ENCODE measurements at regions not wholly inside any gene's neighbourhood (a gene's known extent, or its start where the extent isn't known, plus 50 kb on each side); places are given as distances from the start of the nearest gene placed in this dataset.

DNA sequence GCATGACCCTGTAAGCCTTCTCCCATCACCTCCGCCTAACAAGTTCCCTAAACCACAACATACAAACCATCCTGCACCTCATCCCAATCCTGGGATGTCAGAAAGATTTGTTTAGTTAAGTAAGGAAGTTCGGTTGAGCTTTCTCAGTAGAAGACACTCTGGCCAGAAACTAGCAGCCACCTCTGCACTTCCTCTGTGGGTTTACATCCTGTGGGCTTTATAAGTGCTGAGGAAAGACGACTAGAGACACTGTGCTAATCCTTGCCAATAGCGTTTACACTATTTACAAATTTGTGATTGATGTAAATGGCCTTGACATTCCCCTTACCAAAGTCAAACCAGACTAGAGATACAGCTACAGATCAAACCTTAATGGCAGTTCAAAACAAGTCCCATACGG is 246.0 kb downstream of the KDM5D start:
- H3K4me1 Mint-ChIP-seq (ENCODE audit: unreplicated experiment), result no peaks in the 10 kb centered on the region
- H3K27ac Mint-ChIP-seq (ENCODE audit: unreplicated experiment), result no peak overlapping the region
- TF ChIP-seq, protein P1, sequence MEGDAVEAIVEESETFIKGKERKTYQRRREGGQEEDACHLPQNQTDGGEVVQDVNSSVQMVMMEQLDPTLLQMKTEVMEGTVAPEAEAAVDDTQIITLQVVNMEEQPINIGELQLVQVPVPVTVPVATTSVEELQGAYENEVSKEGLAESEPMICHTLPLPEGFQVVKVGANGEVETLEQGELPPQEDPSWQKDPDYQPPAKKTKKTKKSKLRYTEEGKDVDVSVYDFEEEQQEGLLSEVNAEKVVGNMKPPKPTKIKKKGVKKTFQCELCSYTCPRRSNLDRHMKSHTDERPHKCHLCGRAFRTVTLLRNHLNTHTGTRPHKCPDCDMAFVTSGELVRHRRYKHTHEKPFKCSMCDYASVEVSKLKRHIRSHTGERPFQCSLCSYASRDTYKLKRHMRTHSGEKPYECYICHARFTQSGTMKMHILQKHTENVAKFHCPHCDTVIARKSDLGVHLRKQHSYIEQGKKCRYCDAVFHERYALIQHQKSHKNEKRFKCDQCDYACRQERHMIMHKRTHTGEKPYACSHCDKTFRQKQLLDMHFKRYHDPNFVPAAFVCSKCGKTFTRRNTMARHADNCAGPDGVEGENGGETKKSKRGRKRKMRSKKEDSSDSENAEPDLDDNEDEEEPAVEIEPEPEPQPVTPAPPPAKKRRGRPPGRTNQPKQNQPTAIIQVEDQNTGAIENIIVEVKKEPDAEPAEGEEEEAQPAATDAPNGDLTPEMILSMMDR (IDR thresholded peaks at IDR 0.05; ENCODE audit: unreplicated experiment), result no peak
- no peaks in the 10 kb centered on the region for H3K36me3 Mint-ChIP-seq (ENCODE audit: low read depth, unreplicated experiment)
- DNase-seq (ENCODE audit: low spot score), result no peak
- H3K4me3 Mint-ChIP-seq (ENCODE audit: unreplicated experiment), result no peak overlapping the region
- peaks cover 2% of the 10 kb centered on the region for H3K27me3 Mint-ChIP-seq (ENCODE audit: unreplicated experiment)
- H3K9me3 Mint-ChIP-seq (ENCODE audit: unreplicated experiment), result no peaks in the 10 kb centered on the region

DNA sequence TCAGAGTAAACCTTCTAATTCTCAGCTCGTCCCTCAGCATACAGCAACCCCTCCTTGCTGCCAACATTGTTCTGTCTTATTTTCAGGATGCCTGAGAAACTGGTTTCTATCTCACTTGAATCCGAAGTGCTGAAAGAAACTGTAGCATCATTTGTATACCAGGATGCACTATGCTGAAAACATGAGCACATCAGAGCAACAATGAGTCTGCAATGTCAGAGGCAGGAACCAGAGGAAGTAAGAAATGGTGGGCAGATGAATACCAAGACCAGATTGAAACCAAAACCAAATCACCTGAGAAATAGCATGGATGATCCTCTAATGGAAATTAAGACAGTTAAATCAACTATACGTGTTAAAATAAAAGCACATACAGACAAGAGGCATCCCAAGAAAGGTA is 257.0 kb downstream of the KDM5D start:
- no peaks in the 10 kb centered on the region for H3K9me3 Mint-ChIP-seq (ENCODE audit: unreplicated experiment)
- no peaks in the 10 kb centered on the region for H3K4me1 Mint-ChIP-seq (ENCODE audit: unreplicated experiment)
- no peak overlapping the region for H3K4me3 Mint-ChIP-seq (ENCODE audit: unreplicated experiment)
- no peak overlapping the region for H3K27ac Mint-ChIP-seq (ENCODE audit: unreplicated experiment)
- DNase-seq (ENCODE audit: low spot score), result no peak
- no peaks in the 10 kb centered on the region for H3K36me3 Mint-ChIP-seq (ENCODE audit: low read depth, unreplicated experiment)
- TF ChIP-seq, protein P1 (IDR thresholded peaks at IDR 0.05; ENCODE audit: unreplicated experiment), result no peak
- H3K27me3 Mint-ChIP-seq (ENCODE audit: unreplicated experiment), result no peaks in the 10 kb centered on the region

DNA sequence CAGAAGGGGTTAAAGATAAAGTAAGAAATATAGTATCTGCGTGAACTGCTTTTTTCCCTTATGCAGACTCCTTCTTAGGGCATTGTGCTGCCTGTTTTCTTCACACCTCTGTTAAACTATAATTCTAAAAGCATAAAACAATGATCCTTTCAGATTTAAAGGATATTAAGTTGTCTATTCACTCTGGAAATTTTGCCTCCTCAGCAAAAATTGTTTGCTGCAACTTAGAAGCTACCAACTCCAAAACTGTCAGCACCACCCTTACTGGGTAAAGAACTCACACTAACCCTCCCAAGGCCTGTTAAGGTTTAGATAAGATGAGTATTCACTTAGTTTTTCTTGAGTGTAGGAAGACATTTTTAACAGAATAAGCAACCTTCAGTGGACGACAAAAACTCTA is 259.5 kb downstream of the KDM5D start:
- Mint-ChIP-seq H3K36me3 (ENCODE audit: low read depth, unreplicated experiment) (no peaks in the 10 kb centered on the region), H3K4me3 (ENCODE audit: unreplicated experiment) (no peak overlapping the region), H3K4me1 (ENCODE audit: unreplicated experiment) (no peaks in the 10 kb centered on the region), H3K9me3 (ENCODE audit: unreplicated experiment) (no peaks in the 10 kb centered on the region), H3K27me3 (ENCODE audit: unreplicated experiment) (no peaks in the 10 kb centered on the region), H3K27ac (ENCODE audit: unreplicated experiment) (no peak overlapping the region)
- TF ChIP-seq, protein P1 (IDR thresholded peaks at IDR 0.05; ENCODE audit: unreplicated experiment), result no peak
- DNase-seq (ENCODE audit: low spot score), result no peak

- DNase-seq (ENCODE audit: low spot score), result no peak
- H3K4me3 Mint-ChIP-seq (ENCODE audit: unreplicated experiment), result no peak overlapping the region
- H3K36me3 Mint-ChIP-seq (ENCODE audit: low read depth, unreplicated experiment), result no peaks in the 10 kb centered on the region
- H3K9me3 Mint-ChIP-seq (ENCODE audit: unreplicated experiment), result no peaks in the 10 kb centered on the region
- no peak overlapping the region for H3K27ac Mint-ChIP-seq (ENCODE audit: unreplicated experiment)
- no peaks in the 10 kb centered on the region for H3K27me3 Mint-ChIP-seq (ENCODE audit: unreplicated experiment)
- no peaks in the 10 kb centered on the region for H3K4me1 Mint-ChIP-seq (ENCODE audit: unreplicated experiment)
- TF ChIP-seq, protein P1 (IDR thresholded peaks at IDR 0.05; ENCODE audit: unreplicated experiment), result no peak
These were observed 265.4 kb downstream of the KDM5D start for GRCh38 chrY:19479141-19479540.

DNA sequence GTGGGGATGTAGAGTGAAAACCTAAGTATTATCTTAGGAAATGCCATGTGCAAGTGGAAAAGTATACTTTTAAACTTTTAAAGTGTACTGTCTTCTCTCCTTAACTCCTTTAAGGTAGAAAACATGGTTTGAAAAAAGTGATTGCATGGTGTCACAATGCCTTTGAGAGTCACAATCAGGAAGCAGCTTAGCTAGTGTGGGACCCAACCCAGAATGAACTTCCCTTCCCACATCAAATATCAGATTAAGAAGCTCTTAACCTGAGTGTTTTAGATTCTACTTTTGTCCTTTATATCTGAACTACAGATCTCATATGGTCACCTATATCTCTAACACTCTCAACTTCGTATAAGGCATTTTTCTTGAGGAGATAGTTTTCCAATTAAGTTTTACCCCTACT is 266.6 kb downstream of the KDM5D start:
- no peak for DNase-seq (ENCODE audit: low spot score)
- Mint-ChIP-seq H3K4me3 (ENCODE audit: unreplicated experiment) (no peak overlapping the region), H3K36me3 (ENCODE audit: low read depth, unreplicated experiment) (no peaks in the 10 kb centered on the region), H3K27ac (ENCODE audit: unreplicated experiment) (no peak overlapping the region), H3K27me3 (ENCODE audit: unreplicated experiment) (no peaks in the 10 kb centered on the region), H3K4me1 (ENCODE audit: unreplicated experiment) (no peaks in the 10 kb centered on the region), H3K9me3 (ENCODE audit: unreplicated experiment) (no peaks in the 10 kb centered on the region)
- TF ChIP-seq, protein P1 (IDR thresholded peaks at IDR 0.05; ENCODE audit: unreplicated experiment), result no peak

All from endothelial cell (in vitro differentiated cells).